ENCODE measurements at regions not wholly inside any gene's neighbourhood (a gene's known extent, or its start where the extent isn't known, plus 50 kb on each side); places are given as distances from the start of the nearest gene placed in this dataset.
"Not testable (repeated sequence)": the region's sequence is repeated elsewhere in the genome, so short reads cannot be mapped to it uniquely, and the experiment has no call there.

- not testable (repeated sequence) for DNase-seq (ENCODE audit: low spot score)
- in situ Hi-C loops (cut with HindIII; ENCODE audit: low sequenced_read_pairs) = loop anchor here (25.0 kb wide), 1 partner anchor 99 kb away; no protein-coding TSS in a partner anchor
Measured at GRCh38 chr14:105736331-105736730, 209.9 kb downstream of the TMEM121 start.

- in situ Hi-C loops (cut with HindIII; ENCODE audit: low sequenced_read_pairs) = loop anchor here (25.0 kb wide), 1 partner anchor 100 kb away; no protein-coding TSS in a partner anchor
- no peak for DNase-seq (ENCODE audit: low spot score)
Measured at GRCh38 chr14:105737504-105738246, 211.3 kb downstream of the TMEM121 start.

GRCh38 chr14:105738638-105739037, 212.3 kb downstream of the TMEM121 start:
- no peak for DNase-seq (ENCODE audit: low spot score)
- in situ Hi-C loops (cut with HindIII; ENCODE audit: low sequenced_read_pairs) = loop anchor here (25.0 kb wide), 1 partner anchor 101 kb away; no protein-coding TSS in a partner anchor

GRCh38 chr14:105739331-105740102, 213.1 kb downstream of the TMEM121 start:
- DNase-seq (ENCODE audit: low spot score) = no peak
- in situ Hi-C loops (cut with HindIII; ENCODE audit: low sequenced_read_pairs) = loop anchor here (25.0 kb wide), 1 partner anchor 102 kb away; no protein-coding TSS in a partner anchor

GRCh38 chr14:105740272-105740671, 213.9 kb downstream of the TMEM121 start:
- DNase-seq (ENCODE audit: low spot score) = not testable (repeated sequence)
- in situ Hi-C loops (cut with HindIII; ENCODE audit: low sequenced_read_pairs) = loop anchor here (25.0 kb wide), 1 partner anchor 103 kb away; no protein-coding TSS in a partner anchor

GRCh38 chr14:105740961-105741360, 214.6 kb downstream of the TMEM121 start:
- in situ Hi-C loops (cut with HindIII; ENCODE audit: low sequenced_read_pairs) = loop anchor here (25.0 kb wide), 1 partner anchor 104 kb away; no protein-coding TSS in a partner anchor
- not testable (repeated sequence) for DNase-seq (ENCODE audit: low spot score)

GRCh38 chr14:105741707-105742530, 215.5 kb downstream of the TMEM121 start:
- in situ Hi-C loops (cut with HindIII; ENCODE audit: low sequenced_read_pairs) = loop anchor here (25.0 kb wide), 1 partner anchor 105 kb away; no protein-coding TSS in a partner anchor
- DNase-seq (ENCODE audit: low spot score) = not testable (repeated sequence)

- no peak for DNase-seq (ENCODE audit: low spot score)
- in situ Hi-C loops (cut with HindIII; ENCODE audit: low sequenced_read_pairs) = loop anchor here (25.0 kb wide), 1 partner anchor 105 kb away; no protein-coding TSS in a partner anchor
Measured at GRCh38 chr14:105742531-105742848, 216.1 kb downstream of the TMEM121 start.

- DNase-seq (ENCODE audit: low spot score) = not testable (repeated sequence)
- in situ Hi-C loops (cut with HindIII; ENCODE audit: low sequenced_read_pairs) = loop anchor here (25.0 kb wide), 1 partner anchor 106 kb away; no protein-coding TSS in a partner anchor
Measured at GRCh38 chr14:105742904-105743701, 216.7 kb downstream of the TMEM121 start.

- DNase-seq (ENCODE audit: low spot score) = peak; percentile 48
- in situ Hi-C loops (cut with HindIII; ENCODE audit: low sequenced_read_pairs) = loop anchor here (25.0 kb wide), 1 partner anchor 107 kb away; no protein-coding TSS in a partner anchor
Measured at GRCh38 chr14:105744213-105744787, 217.9 kb downstream of the TMEM121 start.

- in situ Hi-C loops (cut with HindIII; ENCODE audit: low sequenced_read_pairs) = loop anchor here (25.0 kb wide), 1 partner anchor 108 kb away; no protein-coding TSS in a partner anchor
- no peak for DNase-seq (ENCODE audit: low spot score)
Measured at GRCh38 chr14:105745433-105746123, 219.2 kb downstream of the TMEM121 start.

GRCh38 chr14:105746124-105746514, 219.7 kb downstream of the TMEM121 start:
- no peak for DNase-seq (ENCODE audit: low spot score)
- in situ Hi-C loops (cut with HindIII; ENCODE audit: low sequenced_read_pairs) = loop anchor here (25.0 kb wide), 1 partner anchor 109 kb away; no protein-coding TSS in a partner anchor

- in situ Hi-C loops (cut with HindIII; ENCODE audit: low sequenced_read_pairs) = loop anchor here (25.0 kb wide), 1 partner anchor 110 kb away; no protein-coding TSS in a partner anchor
Measured at GRCh38 chr14:105746800-105747502, 220.6 kb downstream of the TMEM121 start.

GRCh38 chr14:105747503-105748203, 221.3 kb downstream of the TMEM121 start:
- DNase-seq (ENCODE audit: low spot score) = not testable (repeated sequence)
- in situ Hi-C loops (cut with HindIII; ENCODE audit: low sequenced_read_pairs) = loop anchor here (25.0 kb wide), 1 partner anchor 110 kb away; no protein-coding TSS in a partner anchor

More at GRCh38 chr14:105746800-105747502, 220.6 kb downstream of the TMEM121 start:
- DNase-seq (ENCODE audit: low spot score) = not testable (repeated sequence)

- peak; percentile 89 for DNase-seq (ENCODE audit: low spot score)
- in situ Hi-C loops (cut with HindIII; ENCODE audit: low sequenced_read_pairs) = loop anchor here (25.0 kb wide), 1 partner anchor 111 kb away; no protein-coding TSS in a partner anchor
Measured at GRCh38 chr14:105748204-105748578, 221.8 kb downstream of the TMEM121 start.

GRCh38 chr14:105748710-105749109, 222.3 kb downstream of the TMEM121 start:
- in situ Hi-C loops (cut with HindIII; ENCODE audit: low sequenced_read_pairs) = loop anchor here (25.0 kb wide), 1 partner anchor 111 kb away; no protein-coding TSS in a partner anchor
- not testable (repeated sequence) for DNase-seq (ENCODE audit: low spot score)
